ENCODE measurements at regions not wholly inside any gene's neighbourhood (a gene's known extent, or its start where the extent isn't known, plus 50 kb on each side); places are given as distances from the start of the nearest gene placed in this dataset.

- TF ChIP-seq CTCF (IDR thresholded peaks at IDR 0.05) (no peak), POLR2A (IDR thresholded peaks at IDR 0.05) (no peak)
Measured at GRCh38 chr10:47054974-47055373, 143.7 kb downstream of the PTPN20 start.
